OCI-LY1 (cell line): ENCODE measurements at regions not wholly inside any gene's neighbourhood (a gene's known extent, or its start where the extent isn't known, plus 50 kb on each side); places are given as distances from the start of the nearest gene placed in this dataset.

Experiments used
- CTCF ChIP-seq: fragments of 200-600 bp; sonication (generic), shearing (Covaris generic); IDR thresholded peaks from 2 replicates; pipeline ENCODE4 v1.5.1; 2017; ENCODE audit warnings: mild to moderate bottlenecking, antibody characterized with exemption, low read length, moderate library complexity, mixed read lengths
- EZH2 ChIP-seq: fragments of 200-600 bp; sonication (generic), shearing (Covaris generic); IDR thresholded peaks from 2 replicates; pipeline ENCODE4 v1.8.0; 2017; ENCODE audit warnings: borderline replicate concordance, mixed run types, mild to moderate bottlenecking, antibody characterized with exemption, low read length, moderate library complexity, mixed read lengths

GRCh38 chr5:112583166-112583565, 154.5 kb upstream of the APC start:
- TF ChIP-seq CTCF (no peak), EZH2 (no peak)
